ENCODE measurements at regions not wholly inside any gene's neighbourhood (a gene's known extent, or its start where the extent isn't known, plus 50 kb on each side); places are given as distances from the start of the nearest gene placed in this dataset.
A peak's percentile ranks its signal among the peaks of the same experiment; 100 is the strongest.

- no peak overlapping the region for H3K4me3 ChIP-seq (replicated peaks in 1 of 2; ENCODE audit: low read depth in 2 of 2, low read length in 2 of 2)
- DNase-seq (ENCODE audit: low read depth in 2 of 2), result peak in 1 of 2 donors; percentile 32
- no peak for TF ChIP-seq CTCF (IDR thresholded peaks at IDR 0.05; ENCODE audit: low read depth, low read length)
Measured at GRCh38 chr17:63132459-63132911, 166.4 kb downstream of the TANC2 start.

- TF ChIP-seq CTCF (IDR thresholded peaks at IDR 0.05; ENCODE audit: low read depth, low read length), result no peak
- no peak overlapping the region for H3K4me3 ChIP-seq (replicated peaks in 1 of 2; ENCODE audit: low read depth in 2 of 2, low read length in 2 of 2)
- DNase-seq (ENCODE audit: low read depth in 2 of 2), result no peak
Measured at GRCh38 chr17:63133491-63133890, 167.5 kb downstream of the TANC2 start.

GRCh38 chr17:63134867-63135266, 168.8 kb downstream of the TANC2 start:
- no peak for DNase-seq (ENCODE audit: low read depth in 2 of 2)
- H3K4me3 ChIP-seq (replicated peaks in 1 of 2; ENCODE audit: low read depth in 2 of 2, low read length in 2 of 2), result no peak overlapping the region
- TF ChIP-seq CTCF (IDR thresholded peaks at IDR 0.05; ENCODE audit: low read depth, low read length), result no peak

- no peak for TF ChIP-seq CTCF (IDR thresholded peaks at IDR 0.05; ENCODE audit: low read depth, low read length)
- no peak for DNase-seq (ENCODE audit: low read depth in 2 of 2)
- H3K4me3 ChIP-seq (replicated peaks in 1 of 2; ENCODE audit: low read depth in 2 of 2, low read length in 2 of 2), result no peak overlapping the region
Measured at GRCh38 chr17:63136369-63137012, 170.5 kb downstream of the TANC2 start.

- no peak for TF ChIP-seq CTCF (IDR thresholded peaks at IDR 0.05; ENCODE audit: low read depth, low read length)
- no peak for DNase-seq (ENCODE audit: low read depth in 2 of 2)
- no peak overlapping the region for H3K4me3 ChIP-seq (replicated peaks in 1 of 2; ENCODE audit: low read depth in 2 of 2, low read length in 2 of 2)
Measured at GRCh38 chr17:63137163-63137562, 171.1 kb downstream of the TANC2 start.

- DNase-seq (ENCODE audit: low read depth in 2 of 2), result no peak
- no peak overlapping the region for H3K4me3 ChIP-seq (replicated peaks in 1 of 2; ENCODE audit: low read depth in 2 of 2, low read length in 2 of 2)
- no peak for TF ChIP-seq CTCF (IDR thresholded peaks at IDR 0.05; ENCODE audit: low read depth, low read length)
Measured at GRCh38 chr17:63138713-63139112, 172.7 kb downstream of the TANC2 start.

GRCh38 chr17:63139356-63139755, 173.3 kb downstream of the TANC2 start:
- H3K4me3 ChIP-seq (replicated peaks in 1 of 2; ENCODE audit: low read depth in 2 of 2, low read length in 2 of 2), result no peak overlapping the region
- TF ChIP-seq CTCF (IDR thresholded peaks at IDR 0.05; ENCODE audit: low read depth, low read length), result no peak
- DNase-seq (ENCODE audit: low read depth in 2 of 2), result no peak
